CD14-positive monocyte (primary cell): ENCODE measurements at regions not wholly inside any gene's neighbourhood (a gene's known extent, or its start where the extent isn't known, plus 50 kb on each side); places are given as distances from the start of the nearest gene placed in this dataset.

Source experiments
- DNase-seq, 3 donors: peaks; one replicate each; pipeline ENCODE4 v3.0.0-alpha.2; 2011 to 2022
- H2AFZ ChIP-seq: 2 replicates; pipeline ENCODE4 v1.6.0; 2012; ENCODE audit warnings: mild to moderate bottlenecking, low read depth, low read length, inconsistent platforms; ENCODE audit not compliant: insufficient read depth, poor library complexity, severe bottlenecking
- H3K27ac ChIP-seq, 2 donors: 1 replicate in 1 of 2; 2 replicates in 1 of 2; pipeline ENCODE4 v1.5.1; 2012 to 2013; ENCODE audit warnings: low read length in 2 of 2, control low read depth in 1 of 2, inconsistent platforms in 1 of 2, low read depth in 1 of 2, mild to moderate bottlenecking in 1 of 2
- H3K27me3 ChIP-seq, 2 donors: one replicate each; pipeline versions ENCODE4 v1.6.0 to v1.6.1; 2011 to 2013; ENCODE audit warnings: low read length in 2 of 2; ENCODE audit not compliant: control insufficient read depth in 2 of 2, insufficient read depth in 2 of 2
- H3K36me3 ChIP-seq, 2 donors: replicated peaks in 1 of 2; 1 replicate in 1 of 2; 2 replicates in 1 of 2; pipeline versions ENCODE4 v1.5.1 to v1.6.1; 2012 to 2013; ENCODE audit warnings: low read length in 2 of 2, control low read depth in 1 of 2, inconsistent platforms in 1 of 2, mild to moderate bottlenecking in 1 of 2; ENCODE audit not compliant: insufficient read depth in 2 of 2, control insufficient read depth in 1 of 2
- H3K4me1 ChIP-seq, 2 donors: 1 replicate in 1 of 2; 2 replicates in 1 of 2; pipeline versions ENCODE4 v1.5.1 to v1.6.1; 2012 to 2013; ENCODE audit warnings: low read length in 2 of 2, control low read depth in 1 of 2, inconsistent platforms in 1 of 2, mild to moderate bottlenecking in 1 of 2, moderate library complexity in 1 of 2; ENCODE audit not compliant: insufficient read depth in 2 of 2, control insufficient read depth in 1 of 2
- H3K4me2 ChIP-seq: replicated peaks from 2 replicates; pipeline ENCODE3; 2012; ENCODE audit warnings: low read length, moderate library complexity, mild to moderate bottlenecking; ENCODE audit not compliant: poor library complexity, severe bottlenecking; ENCODE audit errors: extremely low read depth
- H3K4me3 ChIP-seq, 3 experiments: fragments of 200-600 bp in 1 of 3; sonication (generic) in 1 of 3; replicated peaks in 1 of 3; 1 replicate in 2 of 3; 2 replicates in 1 of 3; pipeline ENCODE4 v1.5.1; 2011 to 2013; ENCODE audit warnings: low read length in 3 of 3, mild to moderate bottlenecking in 3 of 3, control low read depth in 2 of 3, low read depth in 2 of 3, inconsistent platforms in 1 of 3, moderate library complexity in 1 of 3
- H3K79me2 ChIP-seq: 2 replicates; pipeline ENCODE4 v1.6.0; 2012; ENCODE audit warnings: mild to moderate bottlenecking, control low read depth, inconsistent platforms, low read length, moderate library complexity; ENCODE audit not compliant: insufficient read depth
- H3K9ac ChIP-seq: 2 replicates; pipeline ENCODE4 v1.6.0; 2017; ENCODE audit warnings: low read length, mild to moderate bottlenecking; ENCODE audit not compliant: insufficient read depth, poor library complexity, severe bottlenecking
- H3K9me3 ChIP-seq, 2 donors: replicated peaks in 1 of 2; 1 replicate in 1 of 2; 2 replicates in 1 of 2; pipeline versions ENCODE4 v1.5.1 to v1.6.1; 2012 to 2013; ENCODE audit warnings: low read length in 2 of 2, control low read depth in 1 of 2; ENCODE audit not compliant: control insufficient read depth in 1 of 2, insufficient read depth in 1 of 2
- H4K20me1 ChIP-seq: 2 replicates; pipeline ENCODE4 v1.6.0; 2012; ENCODE audit warnings: mild to moderate bottlenecking, low read length, control low read depth, moderate library complexity; ENCODE audit not compliant: insufficient read depth
- H3K27ac Mint-ChIP-seq, 7 donors: one replicate each; pipeline ENCODE4 v1.8.0; 2020; ENCODE audit warnings: mild to moderate bottlenecking in 7 of 7, mixed read lengths in 7 of 7, moderate library complexity in 6 of 7, inconsistent platforms in 2 of 7
- H3K27me3 Mint-ChIP-seq, 3 donors: one replicate each; pipeline ENCODE4 v1.8.0; 2021 to 2022; ENCODE audit warnings: low read depth in 3 of 3, mild to moderate bottlenecking in 3 of 3, mixed read lengths in 3 of 3, moderate library complexity in 3 of 3, inconsistent platforms in 1 of 3
- H3K36me3 Mint-ChIP-seq, 2 donors: one replicate each; pipeline ENCODE4 v1.8.0; 2020; ENCODE audit warnings: mixed read lengths in 2 of 2, inconsistent platforms in 1 of 2, mild to moderate bottlenecking in 1 of 2
- H3K4me1 Mint-ChIP-seq: one replicate; pipeline ENCODE4 v1.8.0; 2020; ENCODE audit warnings: mild to moderate bottlenecking, mixed read lengths
- H3K4me3 Mint-ChIP-seq, 2 donors: one replicate each; pipeline ENCODE4 v1.8.0; 2020; ENCODE audit warnings: mild to moderate bottlenecking in 2 of 2, mixed read lengths in 2 of 2, moderate library complexity in 1 of 2
- H3K9me3 Mint-ChIP-seq, 7 donors: one replicate each; pipeline ENCODE4 v1.8.0; 2020 to 2022; ENCODE audit warnings: mixed read lengths in 7 of 7, mild to moderate bottlenecking in 6 of 7, moderate library complexity in 6 of 7, inconsistent platforms in 2 of 7
- WGBS: methylation state at CpG from one replicate; pipeline ENCODE4 v1.1.5; 2013; ENCODE audit warnings: missing lambda C conversion rate; ENCODE audit not compliant: insufficient coverage; 5-methylcytosine and 5-hydroxymethylcytosine counted together
- intact Hi-C, 2 donors: fragments of 100-400 bp; cut with micrococcal nuclease; formaldehyde crosslinking; loops; one replicate each; pipeline versions ENCODE4 v1.15.0 to v1.15.1; 2023
- TF ChIP-seq, protein P1 (sequence below): fragments of 200-600 bp; IDR thresholded peaks from one replicate; pipeline ENCODE4 v1.8.0; 2022; ENCODE audit warnings: antibody characterized with exemption, mild to moderate bottlenecking

DNA sequence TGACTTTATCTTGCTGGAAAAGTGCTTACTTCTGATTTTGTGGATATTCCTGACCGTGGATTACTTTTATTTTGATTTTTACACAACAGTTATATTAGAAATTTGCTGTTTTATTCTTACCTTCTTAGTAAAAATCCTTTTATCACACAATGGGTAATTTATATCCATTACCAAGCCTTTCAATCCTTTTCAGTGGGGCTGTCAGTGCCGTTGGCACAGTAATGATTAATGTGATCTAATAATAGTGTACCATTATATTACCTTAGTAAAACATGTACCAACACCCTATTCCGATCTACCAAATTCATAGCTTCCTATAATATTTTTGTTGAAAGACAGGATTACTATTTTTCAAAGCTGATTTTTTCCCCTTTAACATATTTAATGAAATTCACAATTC, 87.3 kb upstream of the ZNF536 start:
- Histone ChIP-seq H3K4me1 (no peaks in the 10 kb centered on the region), H4K20me1 (no peaks in the 10 kb centered on the region), H3K9ac (no peak overlapping the region), H3K27me3 (no peaks in the 10 kb centered on the region), H2AFZ (no peak overlapping the region), H3K27ac (no peak overlapping the region), H3K36me3 (no peaks in the 10 kb centered on the region), H3K9me3 (no peaks in the 10 kb centered on the region), H3K4me3 (no peak overlapping the region), H3K79me2 (no peaks in the 10 kb centered on the region), H3K4me2 (no peak overlapping the region)
- no CpG with 5 or more reads among the region's 3 CpGs for WGBS
- Mint-ChIP-seq H3K9me3 (peaks cover 0 to 3% (median 0%) of the 10 kb centered on the region in 7 donors), H3K27ac (no peak overlapping the region), H3K36me3 (no peaks in the 10 kb centered on the region), H3K27me3 (peaks cover 2 to 6% (median 4%) of the 10 kb centered on the region in 3 donors), H3K4me1 (no peaks in the 10 kb centered on the region), H3K4me3 (no peak overlapping the region)
- TF ChIP-seq, protein P1, sequence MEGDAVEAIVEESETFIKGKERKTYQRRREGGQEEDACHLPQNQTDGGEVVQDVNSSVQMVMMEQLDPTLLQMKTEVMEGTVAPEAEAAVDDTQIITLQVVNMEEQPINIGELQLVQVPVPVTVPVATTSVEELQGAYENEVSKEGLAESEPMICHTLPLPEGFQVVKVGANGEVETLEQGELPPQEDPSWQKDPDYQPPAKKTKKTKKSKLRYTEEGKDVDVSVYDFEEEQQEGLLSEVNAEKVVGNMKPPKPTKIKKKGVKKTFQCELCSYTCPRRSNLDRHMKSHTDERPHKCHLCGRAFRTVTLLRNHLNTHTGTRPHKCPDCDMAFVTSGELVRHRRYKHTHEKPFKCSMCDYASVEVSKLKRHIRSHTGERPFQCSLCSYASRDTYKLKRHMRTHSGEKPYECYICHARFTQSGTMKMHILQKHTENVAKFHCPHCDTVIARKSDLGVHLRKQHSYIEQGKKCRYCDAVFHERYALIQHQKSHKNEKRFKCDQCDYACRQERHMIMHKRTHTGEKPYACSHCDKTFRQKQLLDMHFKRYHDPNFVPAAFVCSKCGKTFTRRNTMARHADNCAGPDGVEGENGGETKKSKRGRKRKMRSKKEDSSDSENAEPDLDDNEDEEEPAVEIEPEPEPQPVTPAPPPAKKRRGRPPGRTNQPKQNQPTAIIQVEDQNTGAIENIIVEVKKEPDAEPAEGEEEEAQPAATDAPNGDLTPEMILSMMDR: no peak
- intact Hi-C loops: no loop called here
- DNase-seq: no peak

DNA sequence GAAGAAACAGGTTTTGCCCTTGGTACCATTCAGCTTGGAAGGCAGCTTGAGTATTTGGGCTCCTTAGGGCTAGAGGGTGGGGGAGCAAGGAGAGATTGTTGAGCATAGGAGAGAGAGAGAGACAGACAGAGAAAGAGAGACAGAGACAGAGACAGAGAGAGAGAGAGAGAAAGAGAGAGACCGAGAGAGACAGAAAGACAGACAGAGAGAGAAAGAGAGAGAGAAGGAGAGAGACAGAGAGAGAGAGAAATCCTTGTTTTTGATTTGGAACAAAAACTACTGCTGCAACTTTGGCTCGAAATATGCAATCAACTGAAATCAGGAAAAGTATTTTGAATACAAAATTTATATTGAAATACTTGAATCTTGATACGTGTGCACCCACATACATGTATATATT, 85.8 kb upstream of the ZNF536 start:
- no peaks in the 10 kb centered on the region for H3K79me2 ChIP-seq
- intact Hi-C loops: no loop called here
- Mint-ChIP-seq H3K27me3 (peaks cover 2 to 5% (median 4%) of the 10 kb centered on the region in 3 donors), H3K27ac (no peak overlapping the region), H3K4me1 (no peaks in the 10 kb centered on the region), H3K9me3 (peaks cover 0 to 3% (median 1%) of the 10 kb centered on the region in 7 donors), H3K4me3 (no peak overlapping the region), H3K36me3 (no peaks in the 10 kb centered on the region)
- no peak overlapping the region for H3K4me3 ChIP-seq
- no peaks in the 10 kb centered on the region for H4K20me1 ChIP-seq
- H2AFZ ChIP-seq: no peak overlapping the region
- TF ChIP-seq, protein P1: no peak
- no CpG with 5 or more reads among the region's 3 CpGs for WGBS
- no peak overlapping the region for H3K4me2 ChIP-seq
- H3K36me3 ChIP-seq: no peaks in the 10 kb centered on the region
- H3K27me3 ChIP-seq: no peaks in the 10 kb centered on the region
- H3K9me3 ChIP-seq: no peaks in the 10 kb centered on the region
- no peaks in the 10 kb centered on the region for H3K4me1 ChIP-seq
- no peak overlapping the region for H3K27ac ChIP-seq
- no peak for DNase-seq
- H3K9ac ChIP-seq: no peak overlapping the region
